Right cardiac atrium (tissue), 5 donors: ENCODE measurements at regions not wholly inside any gene's neighbourhood (a gene's known extent, or its start where the extent isn't known, plus 50 kb on each side); places are given as distances from the start of the nearest gene placed in this dataset.
A peak's percentile ranks its signal among the peaks of the same experiment; 100 is the strongest.

Source experiments
- ATAC-seq, 2 donors: fragments of 200-7000 bp; cut with Tn5 transposase; one replicate each; pipeline versions ENCODE4 v1.8.0 to v1.9.1; 2020; ENCODE audit warnings: moderate library complexity in 2 of 2, mild to moderate bottlenecking in 1 of 2
- DNase-seq, 3 donors: peaks; one replicate each; pipeline ENCODE4 v3.0.0-alpha.2; 2020
- H3K27ac ChIP-seq: one replicate; pipeline ENCODE4 v1.5.1; 2013; ENCODE audit warnings: mild to moderate bottlenecking, low read length, control low read depth, moderate library complexity
- H3K27me3 ChIP-seq: one replicate; pipeline ENCODE4 v1.6.1; 2013; ENCODE audit not compliant: control insufficient read depth, insufficient read depth
- H3K4me1 ChIP-seq: one replicate; pipeline ENCODE4 v1.6.1; 2013; ENCODE audit warnings: low read length; ENCODE audit not compliant: control insufficient read depth, insufficient read depth
- H3K4me3 ChIP-seq: one replicate; pipeline ENCODE4 v1.5.1; 2013; ENCODE audit warnings: low read length, control low read depth
- H3K9me3 ChIP-seq: one replicate; pipeline ENCODE4 v1.6.1; 2013; ENCODE audit warnings: low read length; ENCODE audit not compliant: control insufficient read depth
- WGBS: extraction: QIAGEN DNeasy Blood & Tissue Kit; methylation state at CpG from one replicate; pipeline ENCODE4 v1.1.7; 2013; 5-methylcytosine and 5-hydroxymethylcytosine counted together
- intact Hi-C, 4 donors: fragments of 100-400 bp; cut with DNase I; formaldehyde crosslinking; loops; one replicate each; pipeline versions ENCODE4 v1.11.0 to v1.14.0; 2022 to 2023
- donor health status: healthy with polysubstance abuse.
- donor health status: DM: no; HTN: yes; CAD: no.
- donor health status: DM: no; HTN: no; CAD: no.
- donor health status: DM: no; HTN: yes; CAD: no; lungs with severe emphysema.
- donor health status: DM: yes; HTN: yes; CAD: no.

DNA sequence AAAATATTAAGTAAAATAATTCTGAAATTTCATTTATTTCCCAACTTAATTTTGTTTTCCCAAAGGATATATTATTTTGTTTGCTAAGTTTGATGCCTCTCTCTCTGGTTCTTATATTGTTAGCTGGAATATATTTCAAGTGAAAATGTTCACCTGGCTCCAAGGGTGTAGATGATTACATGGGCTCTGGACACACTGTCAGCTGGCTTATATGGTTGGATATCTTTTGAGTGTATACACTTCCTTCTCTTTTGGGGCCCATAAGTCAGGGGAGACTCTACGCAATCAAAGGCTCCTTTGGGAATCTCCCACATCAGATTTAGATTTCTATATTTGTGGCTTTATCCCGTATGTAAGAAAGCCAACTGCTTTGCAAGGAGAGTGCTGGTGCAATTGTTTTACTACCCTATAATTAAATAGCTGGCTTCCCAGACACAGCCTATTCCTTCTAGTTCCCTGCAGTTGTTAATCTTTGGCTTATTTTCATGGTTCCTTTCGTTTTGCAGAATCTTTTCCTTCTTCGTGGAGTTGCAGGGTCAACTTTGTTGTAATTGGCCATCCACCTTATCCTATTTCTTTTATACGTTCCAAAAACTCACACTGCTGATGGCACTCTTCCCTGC lies 225.7 kb downstream of the DPH6 start:
- DNase-seq (no peak), ATAC-seq (no peak)
- no peak overlapping the region for H3K4me3 ChIP-seq
- intact Hi-C loops = no loop called here
- H3K4me1 ChIP-seq = no peaks in the 10 kb centered on the region
- 56% methylated on average over 5 of the region's 5 CpGs for WGBS
- no peaks in the 10 kb centered on the region for H3K27me3 ChIP-seq
- no peak overlapping the region for H3K27ac ChIP-seq
- H3K9me3 ChIP-seq = no peaks in the 10 kb centered on the region

DNA sequence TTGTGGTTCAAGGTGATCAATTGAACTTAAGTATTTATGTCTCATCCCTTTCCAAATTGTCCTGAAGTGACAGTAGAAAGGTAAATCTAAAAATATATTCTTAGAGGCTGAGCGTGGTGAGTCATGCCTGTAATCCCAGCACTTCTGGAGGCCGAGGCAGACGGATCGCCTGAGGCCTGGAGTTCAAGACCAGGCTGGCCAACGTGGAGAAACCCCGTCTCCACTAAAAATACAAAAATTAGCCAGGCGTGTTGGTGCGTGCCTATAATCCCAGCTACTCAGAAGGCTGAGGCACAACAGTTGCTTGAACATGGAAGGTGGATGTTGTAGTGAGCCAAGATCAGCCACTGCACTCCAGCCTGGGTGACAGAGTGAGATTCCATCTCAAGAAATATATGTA lies 226.6 kb downstream of the DPH6 start:
- no peaks in the 10 kb centered on the region for H3K27me3 ChIP-seq
- intact Hi-C loops = loop anchor here in 2 of 4 donors (5.0 to 10.0 kb wide), 2 partner anchors 98 to 115 kb away; no protein-coding TSS in a partner anchor
- 95% methylated on average over 8 of the region's 8 CpGs for WGBS
- no peak for DNase-seq
- no peak for ATAC-seq
- H3K9me3 ChIP-seq = no peaks in the 10 kb centered on the region
- H3K27ac ChIP-seq = no peak overlapping the region
- H3K4me3 ChIP-seq = no peak overlapping the region
- H3K4me1 ChIP-seq = no peaks in the 10 kb centered on the region

GRCh38 chr15:35317217-35317616 lies 228.7 kb downstream of the DPH6 start:
- H3K4me1 ChIP-seq = no peaks in the 10 kb centered on the region
- no peak overlapping the region for H3K27ac ChIP-seq
- H3K4me3 ChIP-seq = no peak overlapping the region
- ATAC-seq (no peak), DNase-seq (no peak)
- H3K9me3 ChIP-seq = no peaks in the 10 kb centered on the region
- no peaks in the 10 kb centered on the region for H3K27me3 ChIP-seq
- intact Hi-C loops = loop anchor here in 2 of 4 donors (5.0 to 10.0 kb wide), 2 partner anchors 100 to 118 kb away; no protein-coding TSS in a partner anchor

DNA sequence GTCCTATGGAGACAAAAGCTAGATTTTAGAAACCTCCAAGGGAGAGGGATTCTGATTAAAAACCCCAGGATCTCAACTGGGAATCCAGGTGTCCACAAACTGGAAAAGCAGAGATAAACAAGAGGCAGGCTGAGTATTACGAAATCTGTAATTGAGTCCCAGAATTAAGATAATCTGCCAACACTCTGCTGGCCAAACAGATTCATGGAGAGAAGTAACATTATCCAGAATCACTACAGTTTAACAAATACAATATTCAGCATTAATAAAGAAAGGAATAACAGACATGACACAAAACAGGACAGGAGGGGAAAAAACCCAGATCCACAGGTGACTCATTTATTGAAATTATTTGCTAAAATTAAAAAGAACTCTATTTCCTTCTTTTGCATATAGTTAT lies 227.2 kb upstream of the NANOGP8 start:
- H3K4me3 ChIP-seq = no peak overlapping the region
- no peak overlapping the region for H3K27ac ChIP-seq
- H3K4me1 ChIP-seq = no peaks in the 10 kb centered on the region
- no peaks in the 10 kb centered on the region for H3K9me3 ChIP-seq
- no peaks in the 10 kb centered on the region for H3K27me3 ChIP-seq
- 52% methylated on average over 1 of the region's 1 CpG for WGBS
- intact Hi-C loops = loop anchor here in 1 of 4 donors (10.0 kb wide), 1 partner anchor 122 kb away; no protein-coding TSS in a partner anchor
- ATAC-seq (no peak), DNase-seq (no peak)

GRCh38 chr15:35311615-35312014 lies 226.5 kb upstream of the NANOGP8 start:
- WGBS = 47% methylated on average over 3 of the region's 3 CpGs
- intact Hi-C loops = loop anchor here in 1 of 4 donors (10.0 kb wide), 1 partner anchor 123 kb away; no protein-coding TSS in a partner anchor
- Histone ChIP-seq H3K4me3 (no peak overlapping the region), H3K9me3 (no peaks in the 10 kb centered on the region), H3K27ac (no peak overlapping the region), H3K27me3 (no peaks in the 10 kb centered on the region), H3K4me1 (no peaks in the 10 kb centered on the region)
- ATAC-seq (no peak), DNase-seq (no peak)

DNA sequence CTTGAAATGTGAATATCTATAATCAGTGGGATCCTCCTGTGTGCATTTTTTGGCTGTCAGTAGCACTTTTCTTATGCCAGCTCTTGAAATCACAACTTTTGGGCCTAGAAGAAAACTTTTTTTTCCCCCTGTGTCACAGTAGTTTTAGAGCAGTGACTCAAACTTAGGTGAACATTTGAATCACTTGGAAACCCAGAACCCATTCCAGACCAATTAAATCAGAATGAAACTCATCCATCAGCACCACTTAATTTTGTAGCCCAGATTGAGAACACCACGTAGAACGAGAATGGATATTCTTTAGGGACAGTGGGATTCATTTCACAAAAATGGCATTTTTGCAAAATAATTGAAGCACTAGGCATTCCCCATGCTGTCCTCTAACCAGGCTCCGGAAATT lies 224.8 kb upstream of the NANOGP8 start:
- H3K9me3 ChIP-seq = no peaks in the 10 kb centered on the region
- DNase-seq = no peak
- no peak overlapping the region for H3K27ac ChIP-seq
- H3K4me1 ChIP-seq = peaks cover 2% of the 10 kb centered on the region
- H3K27me3 ChIP-seq = no peaks in the 10 kb centered on the region
- intact Hi-C loops = loop anchor here in 1 of 4 donors (10.0 kb wide), 1 partner anchor 125 kb away; no protein-coding TSS in a partner anchor
- 56% methylated on average over 3 of the region's 3 CpGs for WGBS
- H3K4me3 ChIP-seq = no peak overlapping the region
- ATAC-seq = no peak

DNA sequence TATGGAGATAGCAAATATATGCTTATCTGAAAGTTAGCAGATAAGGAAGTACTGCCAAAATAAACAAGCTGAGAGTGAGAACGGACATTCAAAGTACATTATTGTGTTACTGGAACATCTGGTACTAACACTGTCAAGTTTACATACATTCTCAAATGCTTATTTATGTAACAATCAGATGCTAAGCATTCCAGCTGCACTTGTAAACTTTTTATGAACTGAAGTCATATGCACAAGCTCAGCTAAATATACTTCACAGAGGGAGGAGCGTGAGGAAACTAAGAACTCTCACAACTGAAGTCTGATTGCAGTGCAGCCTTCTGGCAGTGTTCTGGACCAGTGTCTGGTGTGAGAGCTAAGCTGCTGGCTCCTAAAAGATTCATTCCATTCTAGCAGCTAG lies 223.7 kb upstream of the NANOGP8 start:
- ATAC-seq (peak; percentile 62 to 86), DNase-seq (peak in 2 of 3 donors; percentile 25 to 56)
- 19% methylated on average over 2 of the region's 2 CpGs for WGBS
- intact Hi-C loops = no loop called here
- Histone ChIP-seq H3K4me1 (peaks cover 2% of the 10 kb centered on the region), H3K27me3 (no peaks in the 10 kb centered on the region), H3K4me3 (no peak overlapping the region), H3K9me3 (no peaks in the 10 kb centered on the region), H3K27ac (no peak overlapping the region)

- 99% methylated on average over 1 of the region's 1 CpG for WGBS
- intact Hi-C loops = no loop called here
- DNase-seq (no peak), ATAC-seq (no peak)
- Histone ChIP-seq H3K4me3 (no peak overlapping the region), H3K27ac (no peak overlapping the region), H3K9me3 (no peaks in the 10 kb centered on the region), H3K27me3 (no peaks in the 10 kb centered on the region), H3K4me1 (peaks cover 2% of the 10 kb centered on the region)
These were observed 222.6 kb upstream of the NANOGP8 start for GRCh38 chr15:35307676-35308075.

DNA sequence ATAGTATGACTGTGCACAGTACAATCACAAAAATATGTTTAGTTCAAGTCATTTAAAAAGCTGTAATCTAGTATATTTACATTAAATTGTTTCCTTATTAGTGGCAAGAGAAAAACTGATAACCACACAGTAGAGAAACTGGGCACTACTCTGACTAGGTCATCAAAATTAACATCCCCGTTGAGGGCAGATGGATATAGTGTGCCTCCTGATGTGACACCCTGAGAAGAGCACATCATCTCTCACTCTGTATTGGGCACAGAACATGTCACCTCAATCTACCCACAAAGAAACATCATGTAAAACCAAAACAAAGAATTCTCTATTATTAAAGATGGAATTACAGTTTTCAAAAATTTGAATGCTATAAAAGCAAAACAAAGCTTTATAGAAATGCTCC lies 221.9 kb upstream of the NANOGP8 start:
- no peaks in the 10 kb centered on the region for H3K9me3 ChIP-seq
- peaks cover 2% of the 10 kb centered on the region for H3K4me1 ChIP-seq
- no peak overlapping the region for H3K4me3 ChIP-seq
- no peak overlapping the region for H3K27ac ChIP-seq
- DNase-seq = no peak
- intact Hi-C loops = no loop called here
- H3K27me3 ChIP-seq = no peaks in the 10 kb centered on the region
- 16% methylated on average over 1 of the region's 1 CpG for WGBS
- ATAC-seq = peak; percentile 45 to 75

DNA sequence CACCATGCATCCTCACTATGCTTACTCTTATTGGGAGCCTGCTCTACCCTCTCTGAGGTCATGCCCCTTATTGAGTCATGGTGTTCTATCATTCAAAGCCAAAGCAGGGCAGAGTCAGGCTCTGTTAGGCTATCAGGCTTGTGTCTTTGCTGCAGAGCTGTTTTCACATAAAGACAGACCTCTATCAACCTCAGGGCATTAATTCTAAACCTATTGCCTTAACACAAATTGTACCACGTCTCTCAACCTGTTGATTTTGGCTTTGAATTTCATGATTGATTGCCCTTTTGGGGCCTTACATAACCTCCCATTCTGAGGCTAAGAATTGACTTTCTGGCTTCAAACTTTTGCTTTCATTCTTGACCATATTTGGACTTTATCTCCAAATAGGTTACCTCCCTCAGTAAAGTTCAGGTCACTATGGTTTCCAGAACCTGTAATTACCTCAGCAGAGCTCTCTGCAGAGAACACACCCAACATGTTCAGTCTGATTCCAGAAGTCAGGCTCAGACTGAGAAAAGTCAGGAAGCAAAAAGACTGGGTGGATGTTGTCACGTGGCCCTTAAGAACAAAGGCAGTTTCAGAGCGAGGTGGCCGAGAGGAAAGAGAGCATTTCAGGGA lies 221.4 kb upstream of the NANOGP8 start:
- peaks cover 2% of the 10 kb centered on the region for H3K4me1 ChIP-seq
- no peaks in the 10 kb centered on the region for H3K9me3 ChIP-seq
- 35% methylated on average over 4 of the region's 4 CpGs for WGBS
- H3K27ac ChIP-seq = peak overlapping the region; percentile 12
- H3K4me3 ChIP-seq = no peak overlapping the region
- intact Hi-C loops = no loop called here
- ATAC-seq (peak; percentile 76 to 92), DNase-seq (no peak)
- H3K27me3 ChIP-seq = no peaks in the 10 kb centered on the region

GRCh38 chr15:35305946-35306345 lies 220.9 kb upstream of the NANOGP8 start:
- intact Hi-C loops = no loop called here
- no peaks in the 10 kb centered on the region for H3K27me3 ChIP-seq
- H3K4me3 ChIP-seq = no peak overlapping the region
- peak in 1 of 2 donors; percentile 45 for ATAC-seq
- H3K4me1 ChIP-seq = peaks cover 2% of the 10 kb centered on the region
- H3K9me3 ChIP-seq = no peaks in the 10 kb centered on the region
- H3K27ac ChIP-seq = no peak overlapping the region
- no peak for DNase-seq
